ENCODE measurements at regions not wholly inside any gene's neighbourhood (a gene's known extent, or its start where the extent isn't known, plus 50 kb on each side); places are given as distances from the start of the nearest gene placed in this dataset.

DNA sequence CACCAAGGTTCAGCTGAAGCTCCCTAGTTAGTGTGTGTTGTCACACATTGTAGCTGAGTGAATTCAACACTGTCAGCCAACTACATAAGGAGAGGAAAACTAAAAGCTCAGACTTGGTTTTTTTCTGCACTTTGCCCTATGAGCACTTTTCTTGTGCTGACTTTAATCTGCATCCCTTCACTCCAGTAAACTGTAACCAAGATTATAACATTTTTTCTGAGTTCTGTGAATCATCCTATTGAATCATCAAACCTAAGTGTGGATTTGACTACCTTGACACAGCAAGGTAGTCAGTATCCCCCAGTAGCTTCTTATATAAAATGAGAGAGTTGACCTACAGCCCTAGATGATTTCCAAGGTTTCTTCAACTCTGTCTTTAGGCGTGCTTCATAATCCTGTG, 325.0 kb downstream of the AGTPBP1 start:
- no peak for DNase-seq (ENCODE audit: low read depth)
- H3K4me3 ChIP-seq (ENCODE audit: low read depth, low read length), result no peak overlapping the region
- no peak for TF ChIP-seq CTCF (conservative IDR thresholded peaks at IDR 0.05; ENCODE audit: low read depth, low read length)

DNA sequence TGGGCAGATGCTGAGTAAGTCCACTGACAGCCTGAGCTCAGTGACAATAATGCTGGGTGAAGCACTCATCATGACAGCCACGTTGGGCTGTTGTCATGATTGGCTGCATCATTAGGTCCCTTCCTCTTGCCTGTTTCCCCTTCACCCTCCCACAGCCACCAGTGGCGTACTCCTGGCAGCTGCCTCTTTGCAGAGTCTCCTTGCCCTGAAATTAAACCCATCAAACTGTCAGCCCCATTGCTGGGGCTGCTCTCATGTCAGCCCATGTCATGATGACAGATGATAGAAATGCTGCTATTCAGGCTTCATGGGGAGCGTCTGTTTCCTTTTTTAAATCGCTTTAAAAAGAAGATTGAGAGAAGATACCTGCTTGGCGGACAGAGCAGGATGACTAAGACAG, 327.4 kb downstream of the AGTPBP1 start:
- no peak overlapping the region for H3K4me3 ChIP-seq (ENCODE audit: low read depth, low read length)
- TF ChIP-seq CTCF (conservative IDR thresholded peaks at IDR 0.05; ENCODE audit: low read depth, low read length), result no peak
- no peak for DNase-seq (ENCODE audit: low read depth)

GRCh38 chr9:85408494-85408893, 333.3 kb downstream of the AGTPBP1 start:
- H3K4me3 ChIP-seq (ENCODE audit: low read depth, low read length), result no peak overlapping the region
- no peak for TF ChIP-seq CTCF (conservative IDR thresholded peaks at IDR 0.05; ENCODE audit: low read depth, low read length)
- no peak for DNase-seq (ENCODE audit: low read depth)

DNA sequence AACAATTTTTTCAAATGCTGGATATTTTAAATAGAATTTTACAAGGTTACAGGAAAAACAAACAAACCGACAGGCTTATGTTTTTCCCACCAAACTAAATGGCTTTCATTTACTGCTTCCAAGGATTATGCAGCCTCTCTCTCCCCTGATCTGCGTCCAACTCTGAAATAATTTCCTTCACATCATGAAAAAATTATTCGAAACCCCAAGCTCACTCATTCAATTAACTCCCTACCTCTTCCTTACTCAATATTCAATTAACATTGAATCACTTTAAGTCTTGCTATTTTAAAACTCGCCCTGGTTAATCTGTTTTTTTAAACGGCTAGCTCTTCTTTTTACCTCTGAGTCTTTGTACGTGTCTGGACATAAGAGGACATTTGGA, 336.2 kb downstream of the AGTPBP1 start:
- H3K4me3 ChIP-seq (ENCODE audit: low read depth, low read length), result no peak overlapping the region
- DNase-seq (ENCODE audit: low read depth), result no peak
- no peak for TF ChIP-seq CTCF (conservative IDR thresholded peaks at IDR 0.05; ENCODE audit: low read depth, low read length)

DNA sequence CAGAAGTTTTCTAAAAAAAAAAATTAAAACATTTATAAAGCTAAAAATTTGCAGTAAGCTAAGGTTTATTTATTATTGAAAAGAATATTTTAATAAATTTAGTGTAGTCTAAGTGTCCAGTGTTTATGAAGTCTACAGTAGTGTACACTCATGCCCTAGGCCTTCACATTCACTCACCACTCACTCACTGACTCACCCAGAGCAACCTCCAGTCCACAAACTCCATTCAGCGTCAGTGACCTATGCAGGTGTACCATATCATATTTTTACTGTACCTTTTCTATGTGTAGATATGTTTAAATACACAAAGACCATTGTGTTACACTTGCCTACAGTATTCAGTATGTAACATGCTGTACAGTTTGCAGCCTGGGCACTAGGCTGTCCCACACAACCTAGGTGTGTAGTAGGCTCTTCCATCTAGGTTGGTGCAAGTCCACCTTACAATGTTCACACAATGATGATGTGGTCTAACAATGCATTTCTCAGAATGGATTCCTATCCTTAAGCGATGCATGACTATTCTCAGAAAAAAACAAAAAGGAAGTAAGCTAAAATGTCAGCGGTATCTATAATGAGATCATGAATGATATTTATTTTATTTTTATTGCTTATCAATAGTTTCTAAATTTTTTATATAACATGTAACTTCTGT, 336.7 kb downstream of the AGTPBP1 start:
- no peak overlapping the region for H3K4me3 ChIP-seq (ENCODE audit: low read depth, low read length)
- DNase-seq (ENCODE audit: low read depth), result no peak
- TF ChIP-seq CTCF (conservative IDR thresholded peaks at IDR 0.05; ENCODE audit: low read depth, low read length), result no peak

DNA sequence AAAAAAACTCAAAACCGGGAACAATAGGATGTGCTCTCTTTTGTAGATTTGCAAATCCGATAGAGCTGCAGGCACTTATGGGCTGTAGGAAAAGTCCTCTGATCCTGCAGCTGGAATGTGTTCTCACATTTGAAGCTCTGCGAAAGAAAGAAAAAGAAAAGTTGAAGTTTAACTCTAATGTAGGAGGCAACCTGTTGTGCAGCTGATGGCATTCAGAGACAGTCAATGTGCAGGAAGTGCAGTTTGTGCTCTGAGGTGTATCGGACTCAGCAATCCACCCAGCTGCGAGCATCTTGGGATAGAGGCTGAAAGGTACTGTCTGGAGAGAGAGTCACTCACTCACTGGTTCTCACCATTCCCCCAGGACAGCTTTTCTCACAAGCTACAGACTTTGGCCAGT, 339.2 kb downstream of the AGTPBP1 start:
- DNase-seq (ENCODE audit: low read depth), result no peak
- H3K4me3 ChIP-seq (ENCODE audit: low read depth, low read length), result no peak overlapping the region

More for the DNA sequence above, 339.2 kb downstream of the AGTPBP1 start:
- TF ChIP-seq CTCF (conservative IDR thresholded peaks at IDR 0.05; ENCODE audit: low read depth, low read length), result no peak

All from epithelial cell of proximal tubule (primary cell).